Skeletal muscle satellite cell (primary cell): ENCODE measurements at regions not wholly inside any gene's neighbourhood (a gene's known extent, or its start where the extent isn't known, plus 50 kb on each side); places are given as distances from the start of the nearest gene placed in this dataset.

Experiments
- H3K27me3 ChIP-seq: 2 replicates; pipeline ENCODE4 v1.7.0; 2013; ENCODE audit warnings: low read length; ENCODE audit not compliant: control insufficient read depth, insufficient read depth
- H3K36me3 ChIP-seq: 2 replicates; pipeline ENCODE4 v1.7.0; 2013; ENCODE audit warnings: mild to moderate bottlenecking, control low read depth, low read length; ENCODE audit not compliant: insufficient read depth
- H3K4me1 ChIP-seq: 2 replicates; pipeline ENCODE4 v1.7.0; 2013; ENCODE audit warnings: low read length; ENCODE audit not compliant: control insufficient read depth, insufficient read depth
- H3K4me2 ChIP-seq: 2 replicates; pipeline ENCODE4 v1.7.0; 2013; ENCODE audit warnings: mild to moderate bottlenecking, low read length
- H3K4me3 ChIP-seq: 2 replicates; pipeline ENCODE4 v1.7.0; 2013; ENCODE audit warnings: low read length
- H3K9ac ChIP-seq: 2 replicates; pipeline ENCODE4 v1.7.0; 2013; ENCODE audit warnings: mild to moderate bottlenecking, low read depth, low read length, moderate library complexity
- H3K9me3 ChIP-seq: replicated peaks from 2 replicates; pipeline ENCODE4 v1.7.0; 2013; ENCODE audit warnings: mild to moderate bottlenecking, control low read depth, low read length

GRCh38 chr2:234139755-234140154 lies 89.3 kb downstream of the SPP2 start:
- Histone ChIP-seq H3K27me3 (no peaks in the 10 kb centered on the region), H3K36me3 (no peaks in the 10 kb centered on the region), H3K4me2 (no peak overlapping the region), H3K9me3 (no peaks in the 10 kb centered on the region), H3K4me1 (peaks cover 8% of the 10 kb centered on the region), H3K4me3 (no peak overlapping the region), H3K9ac (no peak overlapping the region)

DNA sequence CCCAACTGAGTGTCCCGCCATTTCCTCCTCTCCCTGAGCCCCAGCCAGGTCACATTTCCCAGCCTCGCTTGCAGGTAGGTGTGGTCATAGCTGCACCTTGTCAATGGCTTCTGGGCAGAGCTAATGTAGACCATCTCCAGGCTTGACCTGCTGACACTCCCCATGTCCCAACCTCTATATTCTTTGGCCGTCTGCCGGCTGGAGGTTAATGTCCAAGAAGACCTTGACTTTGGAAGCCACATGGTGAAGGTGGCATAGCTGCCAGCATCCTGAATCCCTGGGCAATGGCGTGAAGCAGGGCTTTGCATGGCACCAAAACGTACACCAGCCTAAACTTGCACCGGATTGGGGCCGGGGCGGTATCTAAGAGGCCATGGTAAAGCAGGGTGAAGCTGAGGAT lies 88.3 kb downstream of the SPP2 start:
- Histone ChIP-seq H3K9me3 (no peaks in the 10 kb centered on the region), H3K9ac (no peak overlapping the region), H3K4me1 (peaks cover 8% of the 10 kb centered on the region), H3K36me3 (no peaks in the 10 kb centered on the region), H3K4me3 (no peak overlapping the region), H3K27me3 (no peaks in the 10 kb centered on the region), H3K4me2 (no peak overlapping the region)

DNA sequence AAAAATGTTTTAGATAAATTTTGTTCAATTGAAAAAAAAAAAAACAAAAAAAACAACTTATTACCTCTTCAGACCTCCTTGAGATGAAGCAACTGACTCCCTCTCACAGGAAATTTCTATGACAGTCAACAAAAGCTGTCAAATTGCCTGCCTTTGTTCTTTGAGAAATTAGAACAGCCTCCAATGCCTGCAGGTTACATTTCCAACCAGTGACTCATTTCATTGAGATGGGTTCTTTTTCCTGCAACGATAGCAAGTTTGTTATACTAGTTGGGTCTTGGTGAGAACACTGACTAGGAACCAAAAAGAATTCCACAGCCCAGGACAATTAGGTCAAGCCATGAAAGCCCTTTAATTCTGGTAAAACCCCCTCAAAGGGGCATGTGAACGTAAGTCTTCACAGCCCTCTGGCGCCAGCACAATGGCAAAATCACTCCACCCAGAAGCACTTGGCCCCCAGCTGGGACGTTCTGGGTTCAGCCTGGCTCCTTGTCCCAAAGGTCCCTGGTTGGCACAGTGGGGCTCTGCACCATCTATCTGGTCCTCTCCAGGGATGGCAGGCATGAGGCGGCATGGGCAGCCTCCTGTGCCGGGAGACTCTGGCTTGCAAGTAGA lies 87.0 kb downstream of the SPP2 start:
- peaks cover 13% of the 10 kb centered on the region for H3K4me1 ChIP-seq
- H3K4me3 ChIP-seq: no peak overlapping the region
- H3K9ac ChIP-seq: no peak overlapping the region
- no peak overlapping the region for H3K4me2 ChIP-seq
- no peaks in the 10 kb centered on the region for H3K9me3 ChIP-seq
- no peaks in the 10 kb centered on the region for H3K36me3 ChIP-seq
- no peaks in the 10 kb centered on the region for H3K27me3 ChIP-seq

DNA sequence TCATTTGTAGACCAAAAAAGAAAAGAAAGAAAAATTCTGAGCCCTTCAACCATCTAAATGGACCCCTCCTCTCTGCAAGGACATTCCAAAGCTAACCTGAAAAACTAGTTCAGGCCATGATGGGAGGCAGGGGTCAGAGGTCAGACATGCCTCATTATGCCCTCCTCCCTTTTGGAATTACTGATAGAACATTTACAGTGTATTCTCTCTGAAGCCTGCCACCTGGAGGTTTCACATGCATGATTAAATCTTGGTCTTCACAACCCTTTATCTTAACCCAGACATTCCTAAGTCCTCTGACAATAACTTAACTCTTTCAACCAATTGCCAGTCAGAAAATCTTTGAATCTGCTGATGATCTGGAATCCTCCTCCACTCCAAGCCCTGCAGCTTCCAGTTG lies 86.0 kb downstream of the SPP2 start:
- H3K9ac ChIP-seq: no peak overlapping the region
- no peaks in the 10 kb centered on the region for H3K36me3 ChIP-seq
- H3K4me1 ChIP-seq: peaks cover 13% of the 10 kb centered on the region
- H3K9me3 ChIP-seq: no peaks in the 10 kb centered on the region
- no peak overlapping the region for H3K4me2 ChIP-seq
- H3K4me3 ChIP-seq: no peak overlapping the region
- H3K27me3 ChIP-seq: no peaks in the 10 kb centered on the region

- H3K9me3 ChIP-seq: no peaks in the 10 kb centered on the region
- no peaks in the 10 kb centered on the region for H3K36me3 ChIP-seq
- H3K4me3 ChIP-seq: no peak overlapping the region
- H3K4me2 ChIP-seq: no peak overlapping the region
- H3K9ac ChIP-seq: no peak overlapping the region
- peaks cover 13% of the 10 kb centered on the region for H3K4me1 ChIP-seq
- H3K27me3 ChIP-seq: no peaks in the 10 kb centered on the region
Measured at GRCh38 chr2:234135750-234136221, 85.3 kb downstream of the SPP2 start.

GRCh38 chr2:234134496-234134895 lies 84.0 kb downstream of the SPP2 start:
- Histone ChIP-seq H3K36me3 (no peaks in the 10 kb centered on the region), H3K27me3 (no peaks in the 10 kb centered on the region), H3K4me2 (no peak overlapping the region), H3K4me3 (no peak overlapping the region), H3K9me3 (no peaks in the 10 kb centered on the region), H3K9ac (no peak overlapping the region), H3K4me1 (peaks cover 13% of the 10 kb centered on the region)

DNA sequence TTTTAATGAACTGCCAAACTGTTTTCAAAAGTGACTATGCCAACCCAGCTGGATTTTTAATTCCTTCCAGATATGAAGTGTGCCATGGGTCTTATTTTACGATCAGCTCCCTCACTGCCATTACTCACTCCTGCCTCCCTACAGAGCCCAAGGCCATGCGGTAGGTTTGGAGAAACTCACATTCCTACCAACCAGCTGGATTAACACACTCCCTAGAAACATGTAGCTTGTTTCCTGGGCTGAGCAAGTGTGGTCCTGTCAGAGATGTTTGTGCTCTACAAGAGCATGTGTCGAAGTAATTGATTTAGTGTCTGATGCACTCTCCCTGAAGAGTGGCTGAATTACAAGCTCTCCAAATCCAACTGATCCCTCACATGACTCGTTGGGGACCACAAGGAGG lies 82.5 kb downstream of the SPP2 start:
- no peak overlapping the region for H3K4me3 ChIP-seq
- H3K4me1 ChIP-seq: peaks cover 13% of the 10 kb centered on the region
- H3K9me3 ChIP-seq: no peaks in the 10 kb centered on the region
- H3K27me3 ChIP-seq: no peaks in the 10 kb centered on the region
- H3K36me3 ChIP-seq: no peaks in the 10 kb centered on the region
- H3K4me2 ChIP-seq: no peak overlapping the region
- no peak overlapping the region for H3K9ac ChIP-seq

- H3K4me3 ChIP-seq: no peak overlapping the region
- no peak overlapping the region for H3K4me2 ChIP-seq
- no peaks in the 10 kb centered on the region for H3K27me3 ChIP-seq
- no peaks in the 10 kb centered on the region for H3K9me3 ChIP-seq
- peaks cover 5% of the 10 kb centered on the region for H3K4me1 ChIP-seq
- no peak overlapping the region for H3K9ac ChIP-seq
- H3K36me3 ChIP-seq: no peaks in the 10 kb centered on the region
Measured at GRCh38 chr2:234130777-234131181, 80.3 kb downstream of the SPP2 start.

DNA sequence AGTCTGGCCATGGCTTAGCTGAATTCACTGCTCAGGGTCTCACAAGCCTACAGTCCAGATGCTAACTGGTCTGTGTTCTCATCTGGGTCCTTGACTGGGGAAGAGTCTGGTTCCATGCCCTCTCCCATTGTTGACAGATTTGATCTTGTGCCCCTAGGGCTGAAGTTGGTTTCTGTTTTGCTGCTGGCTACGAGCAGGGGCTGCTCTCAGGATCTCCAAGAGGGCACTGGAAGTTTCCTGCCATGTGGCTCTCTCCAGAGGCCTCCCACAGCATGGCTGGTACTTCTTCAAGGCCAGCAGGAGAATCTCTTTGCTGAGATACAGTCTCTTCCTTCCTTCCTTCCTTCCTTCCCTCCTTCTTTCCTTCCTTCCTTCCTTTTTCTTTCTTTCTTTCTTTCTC lies 78.1 kb downstream of the SPP2 start:
- Histone ChIP-seq H3K36me3 (no peaks in the 10 kb centered on the region), H3K9ac (no peak overlapping the region)

More for the DNA sequence above, 78.1 kb downstream of the SPP2 start:
- H3K9me3 ChIP-seq: no peaks in the 10 kb centered on the region
- H3K4me3 ChIP-seq: no peak overlapping the region
- no peaks in the 10 kb centered on the region for H3K27me3 ChIP-seq
- no peak overlapping the region for H3K4me2 ChIP-seq
- peaks cover 5% of the 10 kb centered on the region for H3K4me1 ChIP-seq
